ENCODE measurements at regions not wholly inside any gene's neighbourhood (a gene's known extent, or its start where the extent isn't known, plus 50 kb on each side); places are given as distances from the start of the nearest gene placed in this dataset.

DNA sequence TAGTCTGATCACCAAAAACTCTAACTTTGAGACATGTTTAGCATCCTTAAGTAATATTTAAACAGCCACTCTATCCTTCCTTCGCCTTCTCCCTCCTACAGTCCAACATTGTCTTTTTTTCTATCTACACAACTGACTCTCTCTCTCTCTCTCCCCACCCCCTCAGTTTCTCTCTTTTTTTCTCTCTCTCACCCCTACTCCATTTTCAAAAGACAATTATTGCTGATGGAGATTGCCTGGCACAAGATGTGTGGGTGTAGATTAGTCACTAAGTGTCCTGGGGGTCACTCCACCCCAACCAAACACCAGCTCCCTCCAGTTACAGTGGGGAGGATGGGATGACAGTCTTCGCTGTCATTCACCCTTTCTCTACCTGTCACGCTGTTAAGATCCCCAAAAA is 94.5 kb upstream of the NFIA start:
- no peaks in the 10 kb centered on the region for H3K9me3 ChIP-seq (ENCODE audit: low read depth, low read length, poor library complexity, severe bottlenecking)
- no peaks in the 10 kb centered on the region for H3K36me3 ChIP-seq (ENCODE audit: insufficient read depth, low read length, poor library complexity, severe bottlenecking)
- no peak for DNase-seq (ENCODE audit: low spot score)
- no TSS peak for BruUV-seq (replicated peaks)
- no peak overlapping the region for H3K4me3 ChIP-seq (ENCODE audit: low read depth, low read length, poor library complexity, severe bottlenecking)
- POLR2A ChIA-PET (ENCODE audit: low non-redundant PET), result no interaction called here
- CTCF ChIA-PET, result no interaction called here
- intact Hi-C loops (cut with micrococcal nuclease; ENCODE audit: unreplicated experiment), result no loop called here
- peaks cover 18% of the 10 kb centered on the region for H3K4me1 ChIP-seq (ENCODE audit: insufficient read depth, low read length, poor library complexity, severe bottlenecking)
- H3K27ac ChIP-seq (ENCODE audit: low read depth, low read length, poor library complexity, severe bottlenecking), result no peak overlapping the region
- H3K27me3 ChIP-seq (replicated peaks; ENCODE audit: insufficient read depth, low read depth, low read length, poor library complexity), result no peaks in the 10 kb centered on the region
- TF ChIP-seq, protein P1, sequence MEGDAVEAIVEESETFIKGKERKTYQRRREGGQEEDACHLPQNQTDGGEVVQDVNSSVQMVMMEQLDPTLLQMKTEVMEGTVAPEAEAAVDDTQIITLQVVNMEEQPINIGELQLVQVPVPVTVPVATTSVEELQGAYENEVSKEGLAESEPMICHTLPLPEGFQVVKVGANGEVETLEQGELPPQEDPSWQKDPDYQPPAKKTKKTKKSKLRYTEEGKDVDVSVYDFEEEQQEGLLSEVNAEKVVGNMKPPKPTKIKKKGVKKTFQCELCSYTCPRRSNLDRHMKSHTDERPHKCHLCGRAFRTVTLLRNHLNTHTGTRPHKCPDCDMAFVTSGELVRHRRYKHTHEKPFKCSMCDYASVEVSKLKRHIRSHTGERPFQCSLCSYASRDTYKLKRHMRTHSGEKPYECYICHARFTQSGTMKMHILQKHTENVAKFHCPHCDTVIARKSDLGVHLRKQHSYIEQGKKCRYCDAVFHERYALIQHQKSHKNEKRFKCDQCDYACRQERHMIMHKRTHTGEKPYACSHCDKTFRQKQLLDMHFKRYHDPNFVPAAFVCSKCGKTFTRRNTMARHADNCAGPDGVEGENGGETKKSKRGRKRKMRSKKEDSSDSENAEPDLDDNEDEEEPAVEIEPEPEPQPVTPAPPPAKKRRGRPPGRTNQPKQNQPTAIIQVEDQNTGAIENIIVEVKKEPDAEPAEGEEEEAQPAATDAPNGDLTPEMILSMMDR (conservative IDR thresholded peaks at IDR 0.05; ENCODE audit: low read depth, low read length), result no peak
- TF ChIP-seq EZH2 (IDR thresholded peaks at IDR 0.05; ENCODE audit: borderline replicate concordance, low read depth, low read length, poor library complexity, severe bottlenecking), result no peak

DNA sequence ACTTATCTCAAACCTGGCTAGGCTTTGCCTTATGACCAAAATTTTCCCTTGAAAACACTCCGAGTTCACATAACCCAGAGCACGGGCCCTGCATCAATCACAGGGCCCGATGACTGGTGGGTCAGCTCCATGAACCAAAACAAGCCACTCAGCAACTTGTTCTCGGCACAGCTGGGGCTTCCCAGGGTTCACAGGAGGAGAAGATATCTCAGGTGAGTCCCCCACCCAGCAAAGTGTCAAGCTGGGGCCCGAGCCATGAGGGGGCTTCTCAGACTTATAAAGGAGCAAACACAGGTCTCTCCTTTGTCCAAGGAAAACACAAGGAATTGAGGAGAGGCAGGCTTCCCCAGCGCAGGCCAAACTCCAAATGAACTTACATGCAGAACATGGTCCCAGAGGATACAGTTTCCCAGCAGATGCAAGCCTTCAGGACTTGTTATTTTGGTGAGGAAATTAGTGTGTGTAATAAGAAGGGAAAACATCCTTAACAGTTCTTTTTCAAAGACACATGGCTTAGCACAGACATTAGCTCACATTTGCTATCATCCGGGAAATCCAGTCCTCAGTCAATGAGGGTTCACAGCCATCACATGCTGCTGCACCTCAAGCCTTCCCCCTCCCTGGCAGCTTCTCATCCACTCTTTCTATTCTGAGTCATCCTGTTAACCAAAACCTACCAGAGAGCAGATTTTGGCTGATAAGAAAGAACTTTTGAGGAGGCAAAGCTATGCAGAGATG is 98.1 kb upstream of the NFIA start:
- POLR2A ChIA-PET (ENCODE audit: low non-redundant PET), result no interaction called here
- CTCF ChIA-PET, result no interaction called here
- DNase-seq (ENCODE audit: low spot score), result no peak

DNA sequence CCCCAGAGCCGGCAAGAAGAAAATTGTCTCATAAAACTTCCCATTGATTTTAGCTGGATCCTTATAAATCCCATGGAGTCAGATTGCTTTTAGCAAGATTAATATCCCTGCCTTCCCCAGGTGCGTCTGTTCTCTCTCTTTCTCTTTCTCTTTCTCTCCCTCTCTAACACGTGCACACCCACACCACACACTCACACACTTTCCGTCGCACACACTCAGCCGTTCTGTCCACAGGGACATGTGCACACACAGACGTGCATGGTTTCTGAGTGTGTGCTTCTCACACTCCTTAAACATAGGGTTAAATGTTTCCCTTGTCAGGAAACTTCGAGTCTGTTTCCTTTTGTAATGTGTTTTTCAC is 98.7 kb upstream of the NFIA start:
- intact Hi-C loops (cut with micrococcal nuclease; ENCODE audit: unreplicated experiment), result no loop called here
- no peak for DNase-seq (ENCODE audit: low spot score)
- ChIA-PET POLR2A (ENCODE audit: low non-redundant PET) (no interaction called here), CTCF (no interaction called here)
- Histone ChIP-seq H3K4me1 (ENCODE audit: insufficient read depth, low read length, poor library complexity, severe bottlenecking) (no peaks in the 10 kb centered on the region), H3K27me3 (replicated peaks; ENCODE audit: insufficient read depth, low read depth, low read length, poor library complexity) (no peaks in the 10 kb centered on the region), H3K36me3 (ENCODE audit: insufficient read depth, low read length, poor library complexity, severe bottlenecking) (no peaks in the 10 kb centered on the region), H3K4me3 (ENCODE audit: low read depth, low read length, poor library complexity, severe bottlenecking) (no peak overlapping the region), H3K9me3 (ENCODE audit: low read depth, low read length, poor library complexity, severe bottlenecking) (no peaks in the 10 kb centered on the region), H3K27ac (ENCODE audit: low read depth, low read length, poor library complexity, severe bottlenecking) (no peak overlapping the region)
- TF ChIP-seq, protein P1 (conservative IDR thresholded peaks at IDR 0.05; ENCODE audit: low read depth, low read length), result no peak
- TF ChIP-seq EZH2 (IDR thresholded peaks at IDR 0.05; ENCODE audit: borderline replicate concordance, low read depth, low read length, poor library complexity, severe bottlenecking), result no peak
- no TSS peak for BruUV-seq (replicated peaks)

More for the DNA sequence above, 98.1 kb upstream of the NFIA start:
- no peak overlapping the region for H3K27ac ChIP-seq (ENCODE audit: low read depth, low read length, poor library complexity, severe bottlenecking)
- BruUV-seq (replicated peaks), result no TSS peak
- TF ChIP-seq EZH2 (IDR thresholded peaks at IDR 0.05; ENCODE audit: borderline replicate concordance, low read depth, low read length, poor library complexity, severe bottlenecking), result no peak
- TF ChIP-seq, protein P1 (conservative IDR thresholded peaks at IDR 0.05; ENCODE audit: low read depth, low read length), result no peak
- intact Hi-C loops (cut with micrococcal nuclease; ENCODE audit: unreplicated experiment), result no loop called here
- H3K4me1 ChIP-seq (ENCODE audit: insufficient read depth, low read length, poor library complexity, severe bottlenecking), result no peaks in the 10 kb centered on the region
- H3K4me3 ChIP-seq (ENCODE audit: low read depth, low read length, poor library complexity, severe bottlenecking), result no peak overlapping the region
- H3K9me3 ChIP-seq (ENCODE audit: low read depth, low read length, poor library complexity, severe bottlenecking), result no peaks in the 10 kb centered on the region
- H3K27me3 ChIP-seq (replicated peaks; ENCODE audit: insufficient read depth, low read depth, low read length, poor library complexity), result no peaks in the 10 kb centered on the region
- no peaks in the 10 kb centered on the region for H3K36me3 ChIP-seq (ENCODE audit: insufficient read depth, low read length, poor library complexity, severe bottlenecking)

Data from A673 (cell line).